Motor neuron (in vitro differentiated cells): ENCODE measurements at regions not wholly inside any gene's neighbourhood (a gene's known extent, or its start where the extent isn't known, plus 50 kb on each side); places are given as distances from the start of the nearest gene placed in this dataset.
"Not testable (repeated sequence)": the region's sequence is repeated elsewhere in the genome, so short reads cannot be mapped to it uniquely, and the experiment has no call there.

Experiments used
- ATAC-seq, 8 experiments: fragments of 200-7000 bp; cut with Tn5 transposase; replicated peaks in 6 of 8; 2 replicates each; pipeline ENCODE4 v1.8.0; 2021; ENCODE audit warnings: mild to moderate bottlenecking in 8 of 8, moderate library complexity in 8 of 8
- H3K27ac ChIP-seq, 2 donors: fragments of 250-450 bp; sonication (Bioruptor Pico); 2 replicates each; pipeline ENCODE4 v1.9.0; 2021; ENCODE audit warnings: antibody characterized with exemption in 2 of 2, mild to moderate bottlenecking in 2 of 2, moderate library complexity in 1 of 2
- H3K4me1 ChIP-seq, 2 donors: fragments of 250-450 bp; sonication (Bioruptor Pico); replicated peaks in 1 of 2; 2 replicates each; pipeline ENCODE4 v1.6.1; 2021; ENCODE audit warnings: antibody characterized with exemption in 2 of 2, mild to moderate bottlenecking in 2 of 2, moderate library complexity in 1 of 2
- H3K4me3 ChIP-seq, 5 donors: fragments of 250-450 bp; sonication (Bioruptor Pico); 2 replicates each; pipeline ENCODE4 v1.9.0; 2021; ENCODE audit warnings: antibody characterized with exemption in 5 of 5, mild to moderate bottlenecking in 5 of 5, moderate library complexity in 4 of 5
- WGBS, 10 experiments: fragments of 450-650 bp; shearing (Covaris generic); methylation state at CpG; one replicate each; pipeline ENCODE4 v1.0.0; 2022; 5-methylcytosine and 5-hydroxymethylcytosine counted together
- in situ Hi-C, 9 experiments: fragments of 400-800 bp; cut with MboI; loops; one replicate each; pipeline ENCODE4 v1.15.0; 2021; ENCODE audit warnings: low sequenced_read_pairs in 9 of 9, low pct_unique_long_range_greater_than_20kb in 2 of 9; ENCODE audit not compliant: unreplicated experiment in 9 of 9

DNA sequence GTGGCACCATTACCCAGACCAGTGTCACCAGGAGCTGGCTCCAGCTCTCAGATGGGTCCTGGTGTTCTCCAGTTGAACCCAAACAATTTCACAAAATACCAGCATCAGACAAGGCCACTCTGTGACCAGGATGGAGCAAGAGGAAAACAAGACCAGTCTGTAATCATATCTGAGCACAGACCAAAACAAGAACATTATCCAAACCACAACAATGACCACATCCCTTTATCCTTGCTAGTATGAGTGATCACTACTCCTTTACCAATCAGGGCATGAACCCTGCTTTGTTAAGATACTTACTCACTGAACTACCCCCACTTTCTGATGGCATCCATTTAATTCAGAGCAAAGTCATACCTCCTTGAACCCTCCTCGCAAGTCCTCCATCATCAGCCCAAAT lies 145.9 kb downstream of the NUFIP1 start:
- 83 to 100% methylated on average over 1 of the region's 1 CpG; no CpG with 5 or more reads in 8 of the 10 experiments for WGBS, 10 experiments
- in situ Hi-C loops, result no loop called here
- H3K27ac ChIP-seq, result no peak overlapping the region
- H3K4me1 ChIP-seq, result peaks cover 0 to under 1% of the 10 kb centered on the region in 2 donors
- H3K4me3 ChIP-seq, result no peak overlapping the region
- ATAC-seq, result no peak

DNA sequence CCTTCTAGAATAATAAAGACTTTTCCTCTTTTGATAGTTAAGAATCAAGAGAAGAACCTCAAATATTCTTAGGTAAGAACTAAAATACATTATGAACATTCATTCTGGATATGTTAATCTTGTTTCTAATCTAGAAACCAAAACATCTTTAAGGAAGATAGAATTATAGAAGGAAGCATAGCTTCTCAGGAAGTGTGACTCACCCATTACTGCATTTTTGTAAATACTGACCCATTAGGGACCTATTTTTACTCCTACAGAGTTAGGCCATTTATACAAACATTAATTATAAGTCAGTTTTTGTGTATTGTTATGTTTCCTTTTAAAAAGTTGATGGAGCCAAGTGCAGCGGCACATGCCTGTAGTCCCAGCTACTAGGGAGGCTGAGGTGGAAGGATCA lies 147.1 kb downstream of the NUFIP1 start:
- H3K4me1 ChIP-seq, result no peaks in the 10 kb centered on the region
- peak in 2 of 8 experiments; percentile 71 to 77 for ATAC-seq
- no peak overlapping the region for H3K27ac ChIP-seq
- WGBS, 10 experiments, result 100% methylated on average over 1 of the region's 1 CpG; no CpG with 5 or more reads in 8 of the 10 experiments
- no peak overlapping the region for H3K4me3 ChIP-seq
- in situ Hi-C loops, result no loop called here

DNA sequence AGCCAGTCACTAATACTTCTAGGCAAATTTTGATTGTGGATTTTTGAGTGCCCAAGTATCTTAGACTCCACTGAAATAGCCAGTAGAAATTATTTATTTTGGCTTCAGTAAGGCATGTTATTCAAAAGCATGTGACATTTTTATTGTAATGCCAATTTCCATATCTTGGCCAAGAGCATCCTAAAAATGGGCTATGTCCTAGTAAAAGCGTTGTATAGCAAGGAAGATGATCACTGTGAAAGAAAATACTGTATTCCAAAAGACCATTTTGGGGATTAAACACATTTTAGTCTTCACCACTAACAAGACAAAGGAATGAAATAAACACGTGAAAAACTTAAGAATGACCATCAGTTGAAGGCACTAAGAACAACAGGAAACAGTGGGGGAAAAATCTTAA lies 149.1 kb downstream of the NUFIP1 start:
- 0 to 100% (median 68%) methylated on average over 1 to 2 of the region's 2 CpGs for WGBS, 10 experiments
- no peak for ATAC-seq
- H3K4me3 ChIP-seq, result no peak overlapping the region
- in situ Hi-C loops, result no loop called here
- H3K27ac ChIP-seq, result no peak overlapping the region
- H3K4me1 ChIP-seq, result no peaks in the 10 kb centered on the region

DNA sequence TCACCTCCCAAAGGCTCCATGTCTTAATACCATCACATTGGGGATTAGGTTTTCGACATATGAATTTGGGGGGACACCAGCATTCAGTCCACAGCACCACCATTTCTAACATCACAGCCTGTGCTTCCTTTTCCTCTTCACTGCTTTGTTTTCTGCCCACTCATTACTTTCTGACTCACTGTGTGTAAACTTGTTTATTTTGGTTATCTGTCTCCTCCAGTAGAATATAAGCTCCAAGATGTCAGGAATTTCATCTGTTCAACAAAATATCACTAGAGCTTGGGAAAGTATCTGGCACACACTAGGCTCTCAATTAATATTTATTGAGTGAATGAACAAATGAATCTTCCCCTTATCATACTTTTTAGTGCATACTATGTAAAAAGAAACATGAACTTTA lies 152.0 kb downstream of the NUFIP1 start:
- WGBS, 10 experiments, result 80 to 100% (median 100%) methylated on average over 1 of the region's 1 CpG; no CpG with 5 or more reads in 6 of the 10 experiments
- ATAC-seq, result no peak
- Histone ChIP-seq H3K4me1 (no peaks in the 10 kb centered on the region), H3K27ac (no peak overlapping the region), H3K4me3 (no peak overlapping the region)
- in situ Hi-C loops, result no loop called here

DNA sequence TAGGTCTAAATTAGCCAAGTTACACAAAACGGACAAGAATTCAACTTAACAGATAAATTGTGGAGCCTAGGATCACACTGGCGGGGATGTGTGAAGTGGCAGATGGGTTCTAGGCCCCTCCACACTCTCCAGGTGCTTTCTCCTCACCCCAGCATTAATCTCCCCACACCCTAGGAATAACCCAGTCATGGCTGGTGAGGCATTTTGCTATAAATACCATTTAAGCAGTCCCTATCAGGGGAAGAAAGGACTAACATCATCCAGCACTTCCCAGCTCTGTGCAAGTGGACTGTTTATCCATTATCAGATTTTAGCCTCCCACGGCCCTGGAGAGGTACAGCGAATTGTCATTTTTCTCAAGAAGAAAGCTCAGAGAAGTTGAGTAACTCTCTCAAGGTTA lies 154.9 kb downstream of the NUFIP1 start:
- ATAC-seq, result peak in 2 of 8 experiments; percentile 22 to 30
- in situ Hi-C loops, result no loop called here
- WGBS, 10 experiments, result 50 to 100% (median 80%) methylated on average over 1 to 4 of the region's 4 CpGs; no CpG with 5 or more reads in 3 of the 10 experiments
- Histone ChIP-seq H3K4me1 (no peaks in the 10 kb centered on the region), H3K27ac (no peak overlapping the region), H3K4me3 (no peak overlapping the region)

DNA sequence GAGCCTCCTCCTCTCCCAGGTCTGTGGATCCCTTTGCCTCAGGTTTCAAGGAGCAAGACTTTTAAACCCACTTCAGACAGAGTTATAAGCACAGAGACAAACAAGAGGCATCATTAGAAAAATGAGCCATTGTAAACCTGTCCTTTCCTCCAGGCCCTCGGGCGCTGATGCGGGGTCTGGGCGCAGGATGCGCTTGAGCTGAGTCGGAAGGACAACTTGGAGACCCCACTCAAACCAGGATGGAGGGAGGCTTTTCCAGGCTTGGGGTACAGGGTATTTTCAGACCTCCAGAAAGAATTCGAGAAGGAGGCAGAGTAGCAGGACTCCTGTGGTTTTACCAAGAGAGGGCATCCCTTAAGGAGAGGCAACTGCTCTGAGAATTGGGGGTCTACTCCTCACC lies 155.6 kb downstream of the NUFIP1 start:
- no peaks in the 10 kb centered on the region for H3K4me1 ChIP-seq
- ATAC-seq, result no peak
- 70 to 100% (median 90%) methylated on average over 1 to 6 of the region's 7 CpGs; no CpG with 5 or more reads in 1 of the 10 experiments for WGBS, 10 experiments
- no peak overlapping the region for H3K27ac ChIP-seq
- in situ Hi-C loops, result no loop called here
- no peak overlapping the region for H3K4me3 ChIP-seq

DNA sequence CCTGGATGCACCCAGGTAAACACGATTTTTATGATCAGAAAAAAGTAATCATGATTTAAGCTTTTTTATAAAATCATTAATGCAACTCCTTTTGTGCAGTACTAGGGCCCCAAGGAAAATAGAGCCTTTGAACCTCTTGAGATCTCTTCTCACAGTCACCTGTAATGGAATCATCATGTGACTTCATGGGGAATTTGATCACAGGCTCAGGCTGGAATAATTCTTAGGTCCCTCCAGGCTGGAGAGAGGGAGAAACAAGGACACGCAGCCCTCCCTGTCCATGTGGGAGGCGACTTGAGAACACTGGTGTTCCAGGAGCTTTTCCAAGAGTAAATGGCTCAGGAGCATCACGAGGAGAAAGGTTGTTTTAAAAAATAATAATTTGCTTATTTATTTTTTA lies 156.1 kb downstream of the NUFIP1 start:
- Histone ChIP-seq H3K4me1 (no peaks in the 10 kb centered on the region), H3K4me3 (no peak overlapping the region), H3K27ac (no peak overlapping the region)
- no peak for ATAC-seq
- in situ Hi-C loops, result no loop called here
- WGBS, 10 experiments, result 8 to 94% (median 76%) methylated on average over 1 to 4 of the region's 4 CpGs

DNA sequence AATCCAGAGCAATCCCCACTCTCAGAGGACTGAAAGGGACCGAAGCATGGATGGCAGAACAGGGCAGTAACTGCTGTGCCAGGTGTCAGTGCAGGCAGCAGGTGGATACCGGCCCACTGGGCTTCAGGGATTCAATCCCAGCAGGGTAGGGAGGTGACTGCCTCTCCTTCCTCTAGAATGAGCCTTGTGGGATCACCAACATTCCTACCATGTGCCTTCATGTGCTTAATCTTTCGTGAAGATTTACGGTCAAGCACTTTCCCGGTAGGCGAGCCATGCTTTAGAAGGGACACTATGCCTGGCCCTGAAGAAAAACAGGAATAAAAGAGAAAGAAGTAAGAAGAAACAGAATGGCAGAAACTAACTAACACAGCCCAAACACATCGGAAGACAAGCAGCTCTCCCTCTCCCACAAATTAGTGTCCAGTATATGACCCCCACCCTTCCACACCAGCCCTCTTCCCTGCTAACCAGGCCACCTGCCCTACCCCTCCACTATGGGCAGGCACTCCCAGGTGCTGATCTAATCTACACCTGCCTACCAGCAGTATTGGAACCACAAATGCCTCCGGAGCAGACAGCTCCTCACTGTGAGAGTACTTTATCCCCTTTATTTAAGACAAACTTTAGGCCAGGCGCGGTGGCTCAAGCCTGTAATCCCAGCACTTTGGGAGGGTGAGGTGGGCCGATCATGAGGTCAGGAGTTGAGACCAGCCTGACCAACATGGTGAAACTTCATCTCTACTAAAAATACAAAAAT lies 162.5 kb downstream of the NUFIP1 start:
- 53 to 94% (median 81%) methylated on average over 1 to 5 of the region's 11 CpGs; no CpG with 5 or more reads in 2 of the 10 experiments for WGBS, 10 experiments
- Histone ChIP-seq H3K4me1 (no peaks in the 10 kb centered on the region), H3K27ac (no peak overlapping the region), H3K4me3 (no peak overlapping the region)
- no peak for ATAC-seq
- in situ Hi-C loops, result no loop called here

DNA sequence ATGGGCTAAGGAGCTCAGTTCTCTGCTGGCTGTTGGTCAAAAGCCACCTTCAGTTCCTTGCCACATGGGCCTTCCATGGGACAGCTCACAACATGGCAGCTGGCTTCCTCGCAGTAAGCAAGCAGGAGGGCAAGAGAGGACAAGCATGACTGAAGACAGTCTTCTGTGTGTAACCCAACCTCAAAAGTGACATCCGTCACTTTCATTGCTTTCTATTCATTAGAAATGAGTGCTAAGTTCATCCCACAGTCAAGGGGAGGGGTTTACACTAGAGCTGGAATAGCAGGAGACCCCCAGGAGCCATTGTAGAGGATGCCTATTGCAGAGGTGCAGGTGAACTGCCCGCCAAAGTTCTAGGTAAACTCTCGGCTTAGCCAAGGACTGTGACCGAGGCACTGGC lies 163.3 kb downstream of the NUFIP1 start:
- in situ Hi-C loops, result no loop called here
- Histone ChIP-seq H3K4me3 (no peak overlapping the region), H3K27ac (no peak overlapping the region), H3K4me1 (no peaks in the 10 kb centered on the region)
- 81 to 100% (median 96%) methylated on average over 1 to 4 of the region's 5 CpGs; no CpG with 5 or more reads in 3 of the 10 experiments for WGBS, 10 experiments
- no peak for ATAC-seq

DNA sequence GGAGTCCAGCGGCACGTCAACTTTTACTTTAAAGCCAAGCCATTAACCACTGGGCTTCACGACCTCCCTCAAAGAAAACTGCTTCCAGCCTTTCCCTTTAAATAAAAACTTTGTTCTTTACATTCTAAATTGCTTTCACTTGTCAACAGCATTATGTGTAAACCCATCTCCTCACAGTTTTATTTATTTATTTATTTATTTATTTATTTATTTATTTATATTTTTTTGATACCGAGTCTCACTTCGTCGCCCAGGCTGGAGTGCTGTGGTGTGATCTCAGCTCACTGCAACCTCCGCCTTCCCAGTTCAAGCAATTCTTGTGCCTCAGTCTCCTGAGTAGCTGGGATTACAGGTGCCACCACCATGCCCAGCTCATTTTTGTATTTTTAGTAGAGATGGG lies 165.7 kb downstream of the NUFIP1 start:
- H3K27ac ChIP-seq, ATAC-seq, in situ Hi-C loops, H3K4me1 ChIP-seq, H3K4me3 ChIP-seq: not testable (repeated sequence)
- 79 to 100% (median 91%) methylated on average over 2 to 7 of the region's 7 CpGs for WGBS, 10 experiments

DNA sequence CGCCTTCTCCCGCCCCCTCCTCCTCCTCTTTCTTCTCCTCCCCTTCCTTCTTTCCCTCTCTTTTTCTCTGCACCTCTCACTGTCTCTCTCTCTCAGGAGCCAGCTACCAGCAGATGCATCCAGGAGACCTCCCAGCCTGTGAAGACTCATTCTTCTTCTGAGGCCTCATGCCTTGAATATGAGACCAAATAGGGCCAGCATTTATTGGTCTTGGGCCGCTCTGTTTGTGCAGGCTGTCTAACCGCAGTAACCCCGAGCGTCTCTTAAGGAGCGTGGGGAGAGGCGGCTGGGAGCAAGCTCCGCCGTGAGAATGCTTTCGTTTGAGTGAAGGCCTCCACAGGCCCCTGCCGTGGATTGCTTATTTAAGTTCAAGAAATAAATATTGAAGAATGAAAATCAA lies 167.0 kb downstream of the NUFIP1 start:
- 60 to 100% (median 97%) methylated on average over 1 to 6 of the region's 12 CpGs; no CpG with 5 or more reads in 3 of the 10 experiments for WGBS, 10 experiments
- H3K27ac ChIP-seq, result no peak overlapping the region
- in situ Hi-C loops, result no loop called here
- no peak overlapping the region for H3K4me3 ChIP-seq
- H3K4me1 ChIP-seq, result no peaks in the 10 kb centered on the region
- no peak for ATAC-seq

DNA sequence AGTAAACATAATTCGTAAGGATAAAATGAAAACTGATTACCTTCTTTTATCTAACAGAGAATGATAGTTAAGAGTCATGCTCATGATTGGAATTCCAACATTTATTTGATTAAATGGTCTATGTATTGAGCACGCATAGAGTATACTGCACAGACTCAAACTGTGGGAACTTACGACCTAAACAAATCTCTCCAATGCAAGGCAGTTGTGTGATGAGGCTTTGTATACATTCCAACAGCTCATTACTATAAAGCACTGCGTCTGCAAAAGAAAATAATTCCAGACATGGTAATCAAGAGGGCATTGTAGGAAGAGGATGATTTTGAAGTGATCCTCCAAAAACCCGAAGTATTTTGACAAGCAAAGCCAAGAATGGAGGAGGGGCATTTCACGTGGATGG lies 169.5 kb downstream of the NUFIP1 start:
- 54 to 94% (median 80%) methylated on average over 2 to 6 of the region's 6 CpGs for WGBS, 10 experiments
- Histone ChIP-seq H3K4me3 (no peak overlapping the region), H3K4me1 (peaks cover 0 to 4% of the 10 kb centered on the region in 2 donors), H3K27ac (no peak overlapping the region)
- in situ Hi-C loops, result no loop called here
- ATAC-seq, result no peak

DNA sequence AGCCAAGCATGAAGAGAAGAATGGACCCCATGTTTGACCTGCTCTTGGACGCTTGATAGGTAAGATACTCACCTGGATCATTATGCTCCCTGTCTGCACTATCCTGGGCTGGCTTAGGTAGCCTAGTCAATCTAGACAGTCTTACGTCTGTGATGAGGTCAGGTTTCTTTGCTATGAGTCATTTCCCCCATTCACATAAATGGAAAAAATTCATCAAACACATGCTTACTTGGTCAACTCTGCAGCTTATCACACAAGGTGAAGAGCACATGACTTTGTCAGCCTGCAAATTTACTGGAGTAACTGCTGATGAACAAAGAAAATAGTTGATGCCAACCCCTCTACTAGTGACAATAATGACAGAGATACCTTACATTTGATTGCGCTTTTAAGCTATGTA lies 170.0 kb downstream of the NUFIP1 start:
- in situ Hi-C loops, result no loop called here
- 50 to 100% (median 87%) methylated on average over 1 to 3 of the region's 3 CpGs for WGBS, 10 experiments

DNA sequence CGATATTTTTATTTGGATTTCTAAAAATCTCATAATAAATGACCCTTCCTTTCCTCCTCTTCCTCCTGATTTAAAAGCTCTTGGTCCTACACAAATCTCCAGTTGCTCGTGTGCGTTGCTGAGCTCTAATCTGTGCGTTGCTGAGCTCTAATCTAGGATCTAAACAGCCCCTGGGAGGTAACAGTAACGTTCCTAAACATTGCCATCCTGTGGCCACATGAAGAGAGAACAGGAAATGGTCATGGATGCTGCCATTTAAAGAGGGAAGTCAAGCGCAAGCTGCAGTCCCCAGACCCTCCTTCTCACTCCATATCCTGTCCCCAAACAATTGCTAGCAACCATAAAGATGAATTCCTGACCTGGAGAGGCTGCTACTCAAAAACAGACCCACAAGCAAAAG lies 170.8 kb downstream of the NUFIP1 start:
- peak in 2 of 8 experiments; percentile 37 to 40 for ATAC-seq
- in situ Hi-C loops, result no loop called here
- 65 to 96% (median 73%) methylated on average over 3 to 6 of the region's 6 CpGs; no CpG with 5 or more reads in 2 of the 10 experiments for WGBS, 10 experiments
- no peak overlapping the region for H3K4me3 ChIP-seq
- peaks cover 0 to 4% of the 10 kb centered on the region in 2 donors for H3K4me1 ChIP-seq
- no peak overlapping the region for H3K27ac ChIP-seq

More for the DNA sequence above, 170.0 kb downstream of the NUFIP1 start:
- Histone ChIP-seq H3K27ac (no peak overlapping the region), H3K4me1 (peaks cover 0 to 4% of the 10 kb centered on the region in 2 donors), H3K4me3 (no peak overlapping the region)
- peak in 7 of 8 experiments; percentile 32 to 81 (median 66) for ATAC-seq
